ENCODE measurements at regions not wholly inside any gene's neighbourhood (a gene's known extent, or its start where the extent isn't known, plus 50 kb on each side); places are given as distances from the start of the nearest gene placed in this dataset.
A peak's percentile ranks its signal among the peaks of the same experiment; 100 is the strongest.

DNA sequence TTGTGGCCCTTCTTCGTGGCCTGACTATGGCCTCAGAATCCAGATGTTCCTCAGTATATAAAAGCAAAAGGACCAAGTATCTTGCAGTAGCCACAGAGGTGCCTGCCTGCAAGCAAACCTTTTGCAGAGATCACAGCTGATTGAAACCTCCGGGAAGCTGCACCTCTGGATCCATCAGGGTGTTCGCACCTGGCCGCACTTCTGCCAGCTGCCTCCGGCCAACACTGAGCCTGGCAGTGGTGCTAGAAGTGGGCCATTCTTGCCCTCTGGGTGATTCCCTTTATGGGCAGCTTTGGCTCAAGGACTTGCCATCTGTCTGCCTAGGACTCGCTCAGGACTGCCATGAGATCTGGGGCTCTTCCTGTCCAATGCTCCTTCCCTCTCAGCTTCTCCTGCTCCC lies 214.6 kb upstream of the ECI2 start:
- DNase-seq (ENCODE audit: low read depth): no peak
- TF ChIP-seq, protein P1, sequence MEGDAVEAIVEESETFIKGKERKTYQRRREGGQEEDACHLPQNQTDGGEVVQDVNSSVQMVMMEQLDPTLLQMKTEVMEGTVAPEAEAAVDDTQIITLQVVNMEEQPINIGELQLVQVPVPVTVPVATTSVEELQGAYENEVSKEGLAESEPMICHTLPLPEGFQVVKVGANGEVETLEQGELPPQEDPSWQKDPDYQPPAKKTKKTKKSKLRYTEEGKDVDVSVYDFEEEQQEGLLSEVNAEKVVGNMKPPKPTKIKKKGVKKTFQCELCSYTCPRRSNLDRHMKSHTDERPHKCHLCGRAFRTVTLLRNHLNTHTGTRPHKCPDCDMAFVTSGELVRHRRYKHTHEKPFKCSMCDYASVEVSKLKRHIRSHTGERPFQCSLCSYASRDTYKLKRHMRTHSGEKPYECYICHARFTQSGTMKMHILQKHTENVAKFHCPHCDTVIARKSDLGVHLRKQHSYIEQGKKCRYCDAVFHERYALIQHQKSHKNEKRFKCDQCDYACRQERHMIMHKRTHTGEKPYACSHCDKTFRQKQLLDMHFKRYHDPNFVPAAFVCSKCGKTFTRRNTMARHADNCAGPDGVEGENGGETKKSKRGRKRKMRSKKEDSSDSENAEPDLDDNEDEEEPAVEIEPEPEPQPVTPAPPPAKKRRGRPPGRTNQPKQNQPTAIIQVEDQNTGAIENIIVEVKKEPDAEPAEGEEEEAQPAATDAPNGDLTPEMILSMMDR (IDR thresholded peaks at IDR 0.05; ENCODE audit: insufficient read depth, low read length): no peak
- H3K4me3 ChIP-seq (ENCODE audit: low read depth, low read length): no peak overlapping the region

DNA sequence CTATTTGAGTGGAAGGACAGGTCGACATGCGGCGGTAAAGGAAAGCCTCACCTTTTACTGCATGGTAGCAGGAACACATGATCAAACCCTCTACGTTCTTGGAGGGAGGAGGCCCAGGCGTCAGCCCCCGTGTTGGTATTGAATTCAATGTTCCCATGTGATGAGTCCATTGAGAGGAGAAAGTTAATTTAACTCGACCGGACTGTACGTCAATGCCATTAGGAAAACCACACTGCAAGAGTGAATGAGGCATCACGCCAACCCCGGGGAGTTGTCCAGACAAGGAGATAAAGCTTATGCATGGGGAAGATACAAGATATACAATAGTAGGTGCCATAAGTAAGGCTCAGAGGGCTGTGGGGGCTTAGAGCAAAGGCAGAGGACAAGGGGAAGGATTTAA lies 213.9 kb upstream of the ECI2 start:
- DNase-seq (ENCODE audit: low read depth): no peak
- H3K4me3 ChIP-seq (ENCODE audit: low read depth, low read length): no peak overlapping the region
- TF ChIP-seq, protein P1 (IDR thresholded peaks at IDR 0.05; ENCODE audit: insufficient read depth, low read length): no peak

DNA sequence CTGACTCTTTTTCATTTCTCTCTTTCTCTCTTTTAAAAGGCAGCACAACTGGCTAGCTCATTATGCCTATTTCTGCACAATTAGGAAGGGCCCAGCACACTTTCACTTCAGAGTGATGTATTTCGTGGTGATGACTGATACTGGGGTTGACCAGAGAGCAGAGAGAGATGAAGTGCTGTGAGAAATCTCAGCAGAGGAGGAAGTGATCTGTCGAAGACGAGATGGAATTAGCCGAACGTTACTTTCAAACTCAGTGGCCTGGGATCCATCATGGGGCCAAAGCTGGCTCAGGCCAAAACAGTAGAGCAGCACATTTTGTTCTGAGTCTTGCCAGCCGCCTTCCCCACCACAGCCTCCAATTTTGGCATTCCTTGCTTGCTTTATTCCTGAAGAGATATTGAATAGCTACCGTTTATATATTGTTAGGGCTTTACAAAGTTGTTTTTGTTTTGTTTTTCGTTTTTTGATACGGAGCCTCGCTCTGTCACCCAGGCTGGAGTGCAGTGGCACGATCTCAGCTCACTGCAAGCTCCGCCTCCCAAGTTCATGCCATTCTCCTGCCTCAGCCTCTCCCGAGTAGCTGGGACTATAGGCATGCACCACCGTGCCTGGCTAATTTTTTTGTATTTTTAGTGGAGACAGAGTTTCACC lies 213.2 kb upstream of the ECI2 start:
- no peak overlapping the region for H3K4me3 ChIP-seq (ENCODE audit: low read depth, low read length)
- TF ChIP-seq, protein P1 (IDR thresholded peaks at IDR 0.05; ENCODE audit: insufficient read depth, low read length): no peak
- peak; percentile 22 for DNase-seq (ENCODE audit: low read depth)

DNA sequence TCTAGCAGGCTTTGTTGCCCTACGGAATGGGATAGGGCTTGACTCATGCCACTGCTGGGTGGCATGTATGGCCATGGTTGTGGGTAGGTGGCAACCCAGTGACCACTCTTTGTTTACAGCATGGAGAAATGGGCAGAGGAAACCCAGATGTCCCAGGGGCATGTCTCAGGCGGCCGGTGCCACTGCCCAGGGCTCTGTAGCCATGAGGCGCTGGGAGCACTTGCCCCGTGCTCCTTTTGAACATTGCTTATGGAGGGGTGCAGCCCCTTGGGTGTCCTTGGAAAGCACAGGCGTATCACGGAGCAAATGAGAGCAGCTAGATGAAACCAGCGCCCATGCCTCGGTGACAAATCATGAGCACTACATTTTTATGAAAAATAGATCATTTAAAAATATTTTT lies 212.5 kb upstream of the ECI2 start:
- TF ChIP-seq, protein P1 (IDR thresholded peaks at IDR 0.05; ENCODE audit: insufficient read depth, low read length): no peak
- no peak for DNase-seq (ENCODE audit: low read depth)

DNA sequence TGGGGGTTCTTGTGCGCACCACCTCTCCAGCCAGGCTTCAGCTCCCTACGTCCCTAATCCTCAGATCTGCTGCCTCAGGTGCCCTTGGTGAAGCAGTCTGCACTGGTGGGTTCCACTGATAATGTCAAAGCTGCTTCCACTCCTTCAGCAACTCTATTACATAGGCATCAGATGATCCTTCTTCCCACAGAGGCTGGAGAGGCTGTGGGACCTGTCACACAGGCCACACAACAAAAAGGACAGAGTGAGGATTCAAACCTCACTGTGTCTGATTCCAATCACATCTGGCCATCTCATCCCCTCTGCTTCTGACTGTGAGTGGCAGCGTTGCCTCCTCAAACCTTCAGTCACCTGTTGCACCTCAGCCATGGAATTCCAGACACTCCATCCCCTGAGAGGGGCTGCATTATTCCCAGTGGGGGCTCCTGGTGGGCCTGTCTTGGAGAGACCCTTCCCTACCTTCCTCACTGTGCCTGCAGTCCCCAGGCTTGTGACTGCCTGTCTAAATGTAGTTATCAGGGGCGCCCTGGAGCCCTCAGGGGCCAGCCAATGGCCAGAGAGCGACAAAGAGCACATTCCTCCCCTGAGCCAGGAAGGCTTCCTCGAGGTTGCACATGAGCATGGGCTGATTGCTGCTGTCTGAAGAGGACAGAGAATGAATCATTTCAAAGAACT lies 211.4 kb upstream of the ECI2 start:
- peak; percentile 15 for DNase-seq (ENCODE audit: low read depth)
- H3K4me3 ChIP-seq (ENCODE audit: low read depth, low read length): no peak overlapping the region

More for the DNA sequence above, 212.5 kb upstream of the ECI2 start:
- H3K4me3 ChIP-seq (ENCODE audit: low read depth, low read length): no peak overlapping the region

DNA sequence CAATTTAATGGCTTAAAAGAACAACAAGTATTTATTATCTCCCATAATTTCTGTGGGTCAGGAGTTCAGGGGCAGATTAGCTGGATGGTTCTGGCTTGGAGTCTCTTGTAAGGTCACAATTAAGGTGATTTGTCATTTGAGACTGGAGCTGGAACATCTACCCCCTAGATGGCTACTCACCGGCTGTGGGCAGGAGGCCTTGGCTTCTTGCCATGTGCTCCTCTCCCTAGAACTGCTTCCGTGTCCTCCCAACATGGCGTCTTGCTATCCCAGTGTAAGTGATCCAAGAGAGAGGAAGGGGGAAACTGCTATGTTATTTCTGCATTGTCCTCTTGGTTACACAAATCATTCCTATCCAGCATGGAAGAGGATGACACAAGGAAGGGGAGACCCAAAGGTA lies 210.2 kb upstream of the ECI2 start:
- H3K4me3 ChIP-seq (ENCODE audit: low read depth, low read length): no peak overlapping the region
- no peak for DNase-seq (ENCODE audit: low read depth)
- TF ChIP-seq, protein P1 (IDR thresholded peaks at IDR 0.05; ENCODE audit: insufficient read depth, low read length): no peak

More for the DNA sequence above, 211.4 kb upstream of the ECI2 start:
- TF ChIP-seq, protein P1 (IDR thresholded peaks at IDR 0.05; ENCODE audit: insufficient read depth, low read length): no peak

Measured in fibroblast of the aortic adventitia (primary cell).